CD14-positive monocyte (primary cell): ENCODE measurements at regions not wholly inside any gene's neighbourhood (a gene's known extent, or its start where the extent isn't known, plus 50 kb on each side); places are given as distances from the start of the nearest gene placed in this dataset.

Experiments used
- DNase-seq, 3 donors: peaks; one replicate each; pipeline ENCODE4 v3.0.0-alpha.2; 2011 to 2022
- H2AFZ ChIP-seq: 2 replicates; pipeline ENCODE4 v1.6.0; 2012; ENCODE audit warnings: mild to moderate bottlenecking, low read depth, low read length, inconsistent platforms; ENCODE audit not compliant: insufficient read depth, poor library complexity, severe bottlenecking
- H3K27ac ChIP-seq, 2 donors: 1 replicate in 1 of 2; 2 replicates in 1 of 2; pipeline ENCODE4 v1.5.1; 2012 to 2013; ENCODE audit warnings: low read length in 2 of 2, control low read depth in 1 of 2, inconsistent platforms in 1 of 2, low read depth in 1 of 2, mild to moderate bottlenecking in 1 of 2
- H3K27me3 ChIP-seq, 2 donors: one replicate each; pipeline versions ENCODE4 v1.6.0 to v1.6.1; 2011 to 2013; ENCODE audit warnings: low read length in 2 of 2; ENCODE audit not compliant: control insufficient read depth in 2 of 2, insufficient read depth in 2 of 2
- H3K36me3 ChIP-seq, 2 donors: replicated peaks in 1 of 2; 1 replicate in 1 of 2; 2 replicates in 1 of 2; pipeline versions ENCODE4 v1.5.1 to v1.6.1; 2012 to 2013; ENCODE audit warnings: low read length in 2 of 2, control low read depth in 1 of 2, inconsistent platforms in 1 of 2, mild to moderate bottlenecking in 1 of 2; ENCODE audit not compliant: insufficient read depth in 2 of 2, control insufficient read depth in 1 of 2
- H3K4me1 ChIP-seq, 2 donors: 1 replicate in 1 of 2; 2 replicates in 1 of 2; pipeline versions ENCODE4 v1.5.1 to v1.6.1; 2012 to 2013; ENCODE audit warnings: low read length in 2 of 2, control low read depth in 1 of 2, inconsistent platforms in 1 of 2, mild to moderate bottlenecking in 1 of 2, moderate library complexity in 1 of 2; ENCODE audit not compliant: insufficient read depth in 2 of 2, control insufficient read depth in 1 of 2
- H3K4me2 ChIP-seq: replicated peaks from 2 replicates; pipeline ENCODE3; 2012; ENCODE audit warnings: low read length, moderate library complexity, mild to moderate bottlenecking; ENCODE audit not compliant: poor library complexity, severe bottlenecking; ENCODE audit errors: extremely low read depth
- H3K4me3 ChIP-seq, 3 experiments: fragments of 200-600 bp in 1 of 3; sonication (generic) in 1 of 3; replicated peaks in 1 of 3; 1 replicate in 2 of 3; 2 replicates in 1 of 3; pipeline ENCODE4 v1.5.1; 2011 to 2013; ENCODE audit warnings: low read length in 3 of 3, mild to moderate bottlenecking in 3 of 3, control low read depth in 2 of 3, low read depth in 2 of 3, inconsistent platforms in 1 of 3, moderate library complexity in 1 of 3
- H3K79me2 ChIP-seq: 2 replicates; pipeline ENCODE4 v1.6.0; 2012; ENCODE audit warnings: mild to moderate bottlenecking, control low read depth, inconsistent platforms, low read length, moderate library complexity; ENCODE audit not compliant: insufficient read depth
- H3K9ac ChIP-seq: 2 replicates; pipeline ENCODE4 v1.6.0; 2017; ENCODE audit warnings: low read length, mild to moderate bottlenecking; ENCODE audit not compliant: insufficient read depth, poor library complexity, severe bottlenecking
- H3K9me3 ChIP-seq, 2 donors: replicated peaks in 1 of 2; 1 replicate in 1 of 2; 2 replicates in 1 of 2; pipeline versions ENCODE4 v1.5.1 to v1.6.1; 2012 to 2013; ENCODE audit warnings: low read length in 2 of 2, control low read depth in 1 of 2; ENCODE audit not compliant: control insufficient read depth in 1 of 2, insufficient read depth in 1 of 2
- H4K20me1 ChIP-seq: 2 replicates; pipeline ENCODE4 v1.6.0; 2012; ENCODE audit warnings: mild to moderate bottlenecking, low read length, control low read depth, moderate library complexity; ENCODE audit not compliant: insufficient read depth
- H3K27ac Mint-ChIP-seq, 7 donors: one replicate each; pipeline ENCODE4 v1.8.0; 2020; ENCODE audit warnings: mild to moderate bottlenecking in 7 of 7, mixed read lengths in 7 of 7, moderate library complexity in 6 of 7, inconsistent platforms in 2 of 7
- H3K27me3 Mint-ChIP-seq, 3 donors: one replicate each; pipeline ENCODE4 v1.8.0; 2021 to 2022; ENCODE audit warnings: low read depth in 3 of 3, mild to moderate bottlenecking in 3 of 3, mixed read lengths in 3 of 3, moderate library complexity in 3 of 3, inconsistent platforms in 1 of 3
- H3K36me3 Mint-ChIP-seq, 2 donors: one replicate each; pipeline ENCODE4 v1.8.0; 2020; ENCODE audit warnings: mixed read lengths in 2 of 2, inconsistent platforms in 1 of 2, mild to moderate bottlenecking in 1 of 2
- H3K4me1 Mint-ChIP-seq: one replicate; pipeline ENCODE4 v1.8.0; 2020; ENCODE audit warnings: mild to moderate bottlenecking, mixed read lengths
- H3K4me3 Mint-ChIP-seq, 2 donors: one replicate each; pipeline ENCODE4 v1.8.0; 2020; ENCODE audit warnings: mild to moderate bottlenecking in 2 of 2, mixed read lengths in 2 of 2, moderate library complexity in 1 of 2
- H3K9me3 Mint-ChIP-seq, 7 donors: one replicate each; pipeline ENCODE4 v1.8.0; 2020 to 2022; ENCODE audit warnings: mixed read lengths in 7 of 7, mild to moderate bottlenecking in 6 of 7, moderate library complexity in 6 of 7, inconsistent platforms in 2 of 7
- CTCF ChIP-seq: fragments of 200-600 bp; IDR thresholded peaks from one replicate; pipeline ENCODE4 v1.8.0; 2022; ENCODE audit warnings: antibody characterized with exemption, mild to moderate bottlenecking
- WGBS: methylation state at CpG from one replicate; pipeline ENCODE4 v1.1.5; 2013; ENCODE audit warnings: missing lambda C conversion rate; ENCODE audit not compliant: insufficient coverage; 5-methylcytosine and 5-hydroxymethylcytosine counted together
- intact Hi-C, 2 donors: fragments of 100-400 bp; cut with micrococcal nuclease; formaldehyde crosslinking; loops; one replicate each; pipeline versions ENCODE4 v1.15.0 to v1.15.1; 2023

- Histone ChIP-seq H4K20me1 (no peaks in the 10 kb centered on the region), H3K27me3 (no peaks in the 10 kb centered on the region), H2AFZ (no peak overlapping the region), H3K79me2 (no peaks in the 10 kb centered on the region), H3K36me3 (no peaks in the 10 kb centered on the region), H3K27ac (no peak overlapping the region), H3K4me1 (no peaks in the 10 kb centered on the region), H3K4me2 (no peak overlapping the region), H3K9ac (no peak overlapping the region), H3K4me3 (no peak overlapping the region), H3K9me3 (no peaks in the 10 kb centered on the region)
- no peak for TF ChIP-seq CTCF
- peaks cover 0 to 9% (median 6%) of the 10 kb centered on the region in 7 donors for H3K9me3 Mint-ChIP-seq
- intact Hi-C loops, result no loop called here
- no peak overlapping the region for H3K27ac Mint-ChIP-seq
- no peaks in the 10 kb centered on the region for H3K36me3 Mint-ChIP-seq
- no peak for DNase-seq
- no peaks in the 10 kb centered on the region for H3K4me1 Mint-ChIP-seq
- no peak overlapping the region for H3K4me3 Mint-ChIP-seq
- peaks cover 2 to 3% (median 2%) of the 10 kb centered on the region in 3 donors for H3K27me3 Mint-ChIP-seq
- no CpG with 5 or more reads among the region's 1 CpG for WGBS
Observed at GRCh38 chr10:78609976-78610375, 458.8 kb upstream of the ZMIZ1 start.

- H3K9me3 ChIP-seq, result no peaks in the 10 kb centered on the region
- no peak for TF ChIP-seq CTCF
- no peaks in the 10 kb centered on the region for H3K4me1 Mint-ChIP-seq
- no peak overlapping the region for H3K4me2 ChIP-seq
- DNase-seq, result no peak
- no peaks in the 10 kb centered on the region for H3K4me1 ChIP-seq
- no peaks in the 10 kb centered on the region for H4K20me1 ChIP-seq
- H3K9ac ChIP-seq, result no peak overlapping the region
- H3K4me3 ChIP-seq, result no peak overlapping the region
- H3K9me3 Mint-ChIP-seq, result peaks cover 0 to 9% (median 6%) of the 10 kb centered on the region in 7 donors
- no peaks in the 10 kb centered on the region for H3K36me3 Mint-ChIP-seq
- no peaks in the 10 kb centered on the region for H3K79me2 ChIP-seq
- no peak overlapping the region for H3K4me3 Mint-ChIP-seq
- no peak overlapping the region for H2AFZ ChIP-seq
- intact Hi-C loops, result no loop called here
- H3K27me3 Mint-ChIP-seq, result peaks cover 0 to 4% (median 4%) of the 10 kb centered on the region in 3 donors
- no peaks in the 10 kb centered on the region for H3K36me3 ChIP-seq
- H3K27ac ChIP-seq, result no peak overlapping the region
- no peaks in the 10 kb centered on the region for H3K27me3 ChIP-seq
- no peak overlapping the region for H3K27ac Mint-ChIP-seq
Observed at GRCh38 chr10:78613132-78613531, 455.6 kb upstream of the ZMIZ1 start.
